ENCODE measurements at regions not wholly inside any gene's neighbourhood (a gene's known extent, or its start where the extent isn't known, plus 50 kb on each side); places are given as distances from the start of the nearest gene placed in this dataset.
"Not testable (repeated sequence)": the region's sequence is repeated elsewhere in the genome, so short reads cannot be mapped to it uniquely, and the experiment has no call there.

DNA sequence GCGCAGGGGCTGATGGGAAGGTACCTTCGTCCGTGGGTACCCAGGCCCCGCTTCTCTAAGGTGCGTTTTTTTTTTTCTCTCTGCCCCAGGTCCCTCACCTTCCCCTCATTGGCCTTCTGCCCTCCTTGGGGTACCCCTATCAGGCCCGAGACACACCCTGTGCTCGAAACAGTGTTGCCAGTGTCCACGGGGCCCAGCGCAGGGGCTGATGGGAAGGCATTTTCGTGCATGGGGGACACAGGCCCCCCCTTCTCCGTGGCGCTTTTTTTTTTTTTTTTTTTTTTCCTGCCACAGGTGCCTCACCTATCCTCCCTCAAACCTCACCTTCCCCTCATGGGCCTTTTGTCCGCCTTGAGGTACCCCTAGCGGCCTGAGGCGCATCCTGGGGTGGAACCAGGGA is 191.6 kb downstream of the POTEG start:
- H3K4me3 ChIP-seq (ENCODE audit: low read length), result not testable (repeated sequence)

DNA sequence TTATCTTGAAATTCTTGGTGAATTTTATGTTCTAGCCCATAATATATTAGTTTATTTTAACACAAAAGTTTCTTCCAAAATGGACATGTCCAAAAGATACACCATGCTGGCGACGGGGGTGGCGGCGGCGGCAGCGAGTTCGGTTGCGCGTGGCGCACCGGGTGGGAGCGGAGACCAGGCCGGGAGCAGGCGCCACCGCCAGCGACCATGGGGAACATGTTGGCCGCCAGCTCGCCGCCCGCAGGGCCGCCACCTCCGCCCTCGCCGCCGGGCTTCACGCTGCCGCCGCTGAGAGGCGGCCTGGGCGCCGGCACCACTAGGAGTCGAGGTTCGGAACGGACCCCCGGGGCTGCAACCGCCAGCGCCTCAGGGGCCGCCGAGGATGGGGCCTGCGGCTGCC is 167.2 kb downstream of the POTEG start:
- H3K4me3 ChIP-seq (ENCODE audit: low read length), result not testable (repeated sequence)

DNA sequence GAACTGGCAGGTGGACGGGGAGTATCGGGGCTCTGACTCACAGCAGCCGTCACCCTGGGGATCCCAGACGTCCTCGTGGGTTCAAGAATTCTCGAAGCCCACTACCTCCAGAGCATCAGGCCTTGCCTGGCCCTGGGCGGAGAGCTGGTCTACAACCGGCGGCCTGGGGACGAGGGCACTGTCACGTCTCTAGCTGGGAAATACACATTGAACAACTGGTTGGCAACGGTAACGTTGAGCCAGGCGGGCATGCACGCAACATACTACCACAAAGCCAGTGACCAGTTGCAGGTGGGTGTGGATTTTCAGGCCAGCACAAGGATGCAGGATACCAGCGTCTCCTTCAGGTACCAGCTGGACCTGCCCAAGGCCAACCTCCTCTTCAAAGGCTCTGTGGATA is 166.5 kb downstream of the POTEG start:
- H3K4me3 ChIP-seq (ENCODE audit: low read length), result not testable (repeated sequence)

DNA sequence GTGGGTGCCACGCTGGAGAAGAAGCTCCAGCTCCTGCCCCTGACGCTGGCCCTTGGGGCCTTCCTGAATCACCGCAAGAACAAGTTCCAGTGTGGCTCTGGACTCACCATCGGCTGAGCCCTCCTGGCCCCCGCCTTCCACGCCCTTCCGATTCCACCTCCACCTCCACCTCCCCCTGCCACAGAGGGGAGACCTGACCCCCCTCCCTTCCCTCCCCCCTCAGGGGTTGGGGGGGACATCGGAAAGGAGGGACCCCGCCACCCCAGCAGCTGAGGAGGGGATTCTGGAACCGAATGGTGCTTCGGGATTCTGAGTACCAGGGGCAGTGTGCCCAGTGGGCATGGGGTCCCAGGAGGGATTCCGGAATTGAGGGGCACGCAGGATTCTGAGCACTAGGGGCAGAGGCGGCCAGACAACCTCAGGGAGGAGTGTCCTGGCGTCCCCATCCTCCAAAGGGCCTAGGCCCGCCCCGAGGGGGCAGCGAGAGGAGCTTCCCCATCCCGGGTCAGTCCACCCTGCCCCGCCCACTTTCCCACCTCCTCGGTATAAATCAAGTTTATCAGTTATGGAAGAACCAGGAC is 166.0 kb downstream of the POTEG start:
- H3K4me3 ChIP-seq (ENCODE audit: low read length), result not testable (repeated sequence)

DNA sequence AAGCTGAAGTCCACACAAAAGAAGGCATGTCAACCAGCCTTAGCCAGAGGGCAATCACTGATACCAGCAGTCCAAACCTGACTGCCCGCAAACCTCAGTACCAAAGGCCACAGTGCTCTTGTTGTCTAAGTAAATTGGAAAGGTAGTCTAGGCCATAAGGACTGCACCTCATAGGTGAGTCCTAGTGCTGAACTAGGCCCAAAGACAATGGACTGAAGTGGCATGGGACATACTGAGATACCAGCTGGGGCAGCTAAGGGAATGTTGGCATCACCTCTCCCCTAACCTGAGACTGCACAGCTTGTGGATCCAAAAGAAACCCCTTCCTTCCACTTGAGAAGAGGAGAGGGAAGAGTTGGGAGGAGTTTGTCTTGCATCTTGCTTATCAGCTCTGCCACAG is 161.9 kb downstream of the POTEG start:
- H3K4me3 ChIP-seq (ENCODE audit: low read length), result not testable (repeated sequence)

DNA sequence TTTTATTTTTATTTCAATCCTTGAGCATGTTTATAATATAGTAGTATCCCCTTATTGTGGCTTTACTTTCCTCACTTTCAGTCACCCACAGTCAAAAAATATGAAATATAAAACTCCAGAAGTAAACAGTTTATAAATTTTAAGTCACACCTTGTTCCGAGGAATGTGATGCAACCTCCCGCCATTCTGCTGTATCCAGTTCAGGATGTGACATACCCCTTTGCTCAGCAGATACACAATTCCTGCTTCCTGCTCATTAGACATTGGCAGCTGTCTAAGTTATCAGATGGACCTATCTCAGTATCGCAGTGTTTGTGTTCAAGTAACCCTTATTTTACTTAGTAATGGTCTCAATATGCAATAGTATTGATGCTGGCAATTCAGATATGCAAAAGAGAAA is 144.5 kb downstream of the POTEG start:
- H3K4me3 ChIP-seq (ENCODE audit: low read length), result not testable (repeated sequence)

DNA sequence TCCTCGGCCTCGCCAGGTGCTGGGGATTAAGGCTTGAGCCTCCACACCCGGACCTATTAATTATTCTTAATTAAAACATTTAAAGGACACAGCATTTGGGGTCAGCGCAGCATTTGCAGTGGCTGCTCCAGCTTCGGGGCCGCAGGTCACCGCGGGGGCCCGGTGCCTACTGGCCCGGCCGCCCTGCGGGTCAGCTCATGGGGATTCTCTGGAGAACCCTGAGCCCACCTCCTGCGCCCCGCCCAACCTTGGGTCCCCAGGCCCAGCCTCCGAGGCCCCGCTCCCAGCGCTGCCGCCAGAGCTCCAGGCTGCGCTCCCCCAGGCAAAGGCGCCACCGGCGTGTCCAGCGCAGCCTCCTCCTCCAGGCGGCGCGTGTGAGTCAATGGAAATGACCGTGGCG is 133.9 kb downstream of the POTEG start:
- H3K4me3 ChIP-seq (ENCODE audit: low read length), result not testable (repeated sequence)

DNA sequence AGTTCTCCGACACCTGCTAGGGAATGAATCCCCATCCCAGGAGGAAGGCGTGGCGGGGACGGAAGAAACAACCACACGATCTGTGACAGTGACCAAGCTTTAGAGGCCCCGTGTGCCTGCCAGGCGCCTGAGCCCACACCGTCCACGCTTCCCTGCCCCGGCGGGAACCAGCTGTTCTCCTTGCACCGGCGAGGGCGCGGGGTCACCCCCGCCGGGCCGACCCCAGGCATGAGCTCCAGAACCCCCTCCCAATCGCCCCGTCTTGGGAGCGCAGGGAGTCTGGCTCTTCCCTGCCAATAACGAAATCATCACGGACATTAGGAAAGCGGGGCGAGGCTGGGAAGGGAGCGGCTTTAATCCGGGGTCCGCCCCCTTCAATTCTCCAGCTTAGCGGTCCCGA is 133.3 kb downstream of the POTEG start:
- not testable (repeated sequence) for H3K4me3 ChIP-seq (ENCODE audit: low read length)

DNA sequence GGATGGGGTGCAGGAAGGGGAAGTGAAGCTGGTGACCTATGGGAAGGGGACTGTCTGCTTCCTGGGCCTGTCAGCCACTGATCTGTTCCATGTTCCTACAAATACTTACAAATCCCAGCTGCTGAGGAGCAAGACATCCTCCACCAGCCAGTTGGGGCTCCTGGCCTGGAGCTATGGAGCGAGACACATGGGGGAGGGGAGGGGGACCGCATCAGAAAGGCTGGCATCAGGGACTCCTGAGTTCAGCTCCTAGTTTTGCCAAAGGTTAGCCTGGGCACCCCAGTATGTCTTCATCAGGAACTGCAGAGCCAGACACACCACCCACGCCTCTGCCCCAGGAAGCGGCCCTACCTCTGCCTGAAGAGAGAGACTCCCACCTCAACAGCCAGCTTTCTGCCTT is 130.3 kb downstream of the POTEG start:
- not testable (repeated sequence) for H3K4me3 ChIP-seq (ENCODE audit: low read length)

DNA sequence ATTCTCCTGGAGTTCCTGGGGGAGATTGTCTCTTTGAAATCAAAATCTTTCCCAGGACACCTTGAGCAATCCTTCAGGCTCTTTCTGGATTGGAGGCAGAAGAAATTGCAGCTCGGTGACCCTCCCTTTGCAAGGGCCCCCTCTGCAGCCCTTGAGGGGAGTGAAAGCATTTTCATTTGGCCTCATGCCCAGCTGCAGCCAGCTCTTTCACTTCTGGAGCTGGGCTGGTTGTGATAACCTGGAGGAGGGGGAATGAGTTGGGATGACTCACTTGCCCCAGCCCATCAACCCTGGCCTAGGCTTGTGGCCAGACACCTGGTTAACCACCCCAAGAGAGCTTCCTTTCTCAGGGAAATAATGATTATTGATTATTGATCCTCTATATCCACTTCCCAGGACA is 129.7 kb downstream of the POTEG start:
- H3K4me3 ChIP-seq (ENCODE audit: low read length), result not testable (repeated sequence)

DNA sequence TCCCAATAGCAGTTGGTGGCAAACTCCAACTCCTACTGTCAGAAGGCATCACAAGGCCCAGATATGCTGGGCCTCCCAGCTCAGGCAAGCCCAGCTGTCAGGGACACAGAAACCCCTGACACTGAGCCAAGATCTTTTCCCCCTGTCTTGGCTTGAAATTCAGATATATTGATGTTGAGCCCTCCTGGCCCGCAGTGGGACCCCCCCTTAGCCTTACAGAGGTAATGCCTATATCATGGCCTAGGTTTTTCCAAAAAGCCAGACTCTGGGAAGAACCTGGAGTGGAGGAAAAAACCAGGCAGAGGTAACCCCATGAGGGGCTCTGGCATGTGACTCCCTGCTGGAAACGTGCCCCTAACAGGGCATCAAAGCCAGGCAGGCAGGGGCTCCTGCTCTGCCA is 129.2 kb downstream of the POTEG start:
- H3K4me3 ChIP-seq (ENCODE audit: low read length), result not testable (repeated sequence)

DNA sequence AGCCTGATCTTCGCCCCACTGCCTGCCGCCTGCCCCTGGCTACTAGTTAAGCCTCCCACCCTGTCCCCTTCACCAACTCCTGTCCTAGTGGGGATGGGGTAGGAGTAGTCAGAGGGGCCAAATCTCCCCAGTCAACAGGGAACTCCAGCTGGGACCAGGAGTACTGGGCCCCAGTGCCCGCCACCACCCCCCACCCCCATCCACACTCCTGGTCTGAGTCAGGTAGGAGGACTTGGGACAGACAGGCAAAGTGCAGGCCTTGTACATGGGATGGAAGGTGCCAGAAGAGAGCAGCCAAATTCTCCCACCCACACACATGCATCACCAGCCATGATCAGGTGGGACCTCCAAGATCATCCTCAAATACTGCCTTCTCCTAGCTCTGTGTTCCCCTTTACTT is 128.4 kb downstream of the POTEG start:
- not testable (repeated sequence) for H3K4me3 ChIP-seq (ENCODE audit: low read length)

DNA sequence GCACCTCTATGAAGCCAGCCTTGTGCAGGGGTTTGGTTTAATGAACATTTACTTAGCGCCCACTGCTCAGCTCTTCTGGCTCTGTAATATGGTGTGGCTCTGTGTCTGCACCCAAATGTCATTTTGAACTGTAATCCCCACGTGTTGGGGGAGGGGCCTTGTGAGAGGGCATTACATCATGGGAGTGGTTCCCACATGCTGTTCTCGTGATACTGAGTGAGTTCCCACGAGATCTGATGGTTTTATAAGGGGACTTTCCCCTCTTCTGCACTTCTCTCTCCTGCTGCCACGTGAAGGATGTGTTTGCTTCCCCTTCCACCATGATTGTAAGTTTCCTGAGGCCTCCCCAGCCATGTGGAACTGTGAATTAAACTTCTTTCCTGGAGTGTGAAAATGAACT is 127.7 kb downstream of the POTEG start:
- not testable (repeated sequence) for H3K4me3 ChIP-seq (ENCODE audit: low read length)

DNA sequence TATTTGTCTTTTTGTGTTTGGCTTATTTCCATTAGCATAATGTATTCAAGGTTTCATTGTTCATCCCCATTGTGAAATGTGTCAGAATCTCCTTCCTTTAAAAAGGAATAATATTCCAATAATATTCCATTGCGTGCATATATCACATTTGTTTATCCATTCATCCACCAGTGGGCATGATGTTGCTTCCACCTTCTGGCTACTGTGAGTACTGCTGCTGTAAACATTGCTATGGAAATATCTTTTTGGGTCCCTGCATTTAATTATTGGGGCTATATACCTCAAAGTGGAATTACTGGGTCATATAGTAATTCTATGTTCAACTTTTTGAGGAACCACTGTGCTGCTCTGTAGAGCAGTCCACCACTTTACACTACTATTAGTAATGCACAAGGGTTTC is 123.1 kb downstream of the POTEG start:
- H3K4me3 ChIP-seq (ENCODE audit: low read length), result not testable (repeated sequence)

DNA sequence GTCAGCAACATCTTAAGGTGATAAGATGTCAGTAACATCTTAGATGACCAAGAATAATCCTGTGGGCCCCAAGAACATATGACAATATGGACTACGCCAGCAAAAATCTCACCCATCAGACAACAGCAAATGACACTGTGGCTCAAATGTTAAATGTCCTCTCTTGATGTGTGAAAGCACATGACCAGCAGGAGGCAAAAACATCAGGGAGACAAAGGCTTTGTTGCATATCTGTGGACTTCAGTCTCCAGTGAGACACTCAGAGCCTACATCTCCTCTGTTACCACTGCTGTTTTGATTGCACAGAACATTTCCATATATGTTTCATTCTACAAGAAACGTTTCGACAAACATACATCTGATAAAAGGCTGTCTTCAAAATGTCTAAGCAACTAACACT is 103.5 kb downstream of the POTEG start:
- not testable (repeated sequence) for H3K4me3 ChIP-seq (ENCODE audit: low read length)

DNA sequence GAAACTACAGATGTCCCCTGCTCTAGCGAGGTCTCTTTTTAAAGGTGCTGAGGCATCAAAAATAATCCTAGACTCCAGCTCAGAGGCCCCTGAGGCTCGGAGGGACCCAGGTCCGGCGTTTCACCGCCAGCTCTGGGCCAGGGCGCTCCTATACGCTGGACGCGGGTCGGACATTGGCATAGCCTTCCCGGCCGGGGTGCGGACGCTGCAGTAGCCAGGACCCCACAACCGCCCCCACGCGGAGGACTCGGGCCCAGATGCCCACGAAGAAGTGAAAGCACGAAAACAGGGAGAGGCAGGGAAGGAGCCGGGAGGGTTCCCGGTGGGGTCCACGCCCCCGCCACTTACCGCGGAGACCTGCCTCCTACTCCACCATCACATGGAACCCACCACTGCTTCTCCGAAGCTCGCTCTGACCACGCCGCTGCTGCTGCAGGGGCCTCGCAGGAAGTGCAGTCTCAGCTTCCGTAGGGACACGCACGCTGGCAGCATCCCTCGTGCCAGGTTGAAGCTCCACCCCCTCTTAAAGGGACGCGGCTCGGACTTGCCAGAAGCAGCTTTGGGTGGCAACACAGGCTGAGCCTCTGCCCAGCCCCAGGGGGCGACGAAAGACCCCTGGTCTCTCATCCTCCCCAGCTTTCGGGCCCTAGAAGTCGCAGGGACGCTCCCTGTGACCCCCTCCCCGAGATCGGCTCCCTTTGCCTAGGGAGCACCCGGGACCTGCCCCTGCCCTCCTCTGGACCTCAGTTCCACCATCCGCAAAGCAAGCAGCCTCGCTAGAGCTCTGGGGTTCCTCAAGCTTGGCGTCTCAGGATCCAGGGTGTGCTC is 96.7 kb downstream of the POTEG start:
- H3K4me3 ChIP-seq (ENCODE audit: low read length), result not testable (repeated sequence)

DNA sequence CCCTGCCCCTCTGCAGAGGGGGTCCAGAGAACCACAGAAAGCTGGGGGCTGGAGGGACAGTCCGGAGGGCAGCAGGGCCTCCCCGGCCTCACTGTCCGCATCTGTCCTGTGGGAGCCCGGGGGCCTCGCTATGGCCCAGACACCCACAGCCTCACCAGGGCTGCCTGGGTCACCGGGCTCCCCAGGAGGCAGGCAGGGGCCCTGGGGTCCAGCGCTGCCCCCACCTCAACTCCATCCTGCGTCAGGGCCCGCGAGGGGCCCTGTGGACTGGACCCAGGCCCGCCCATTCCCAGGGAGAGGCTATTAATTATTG is 96.1 kb downstream of the POTEG start:
- not testable (repeated sequence) for H3K4me3 ChIP-seq (ENCODE audit: low read length)

DNA sequence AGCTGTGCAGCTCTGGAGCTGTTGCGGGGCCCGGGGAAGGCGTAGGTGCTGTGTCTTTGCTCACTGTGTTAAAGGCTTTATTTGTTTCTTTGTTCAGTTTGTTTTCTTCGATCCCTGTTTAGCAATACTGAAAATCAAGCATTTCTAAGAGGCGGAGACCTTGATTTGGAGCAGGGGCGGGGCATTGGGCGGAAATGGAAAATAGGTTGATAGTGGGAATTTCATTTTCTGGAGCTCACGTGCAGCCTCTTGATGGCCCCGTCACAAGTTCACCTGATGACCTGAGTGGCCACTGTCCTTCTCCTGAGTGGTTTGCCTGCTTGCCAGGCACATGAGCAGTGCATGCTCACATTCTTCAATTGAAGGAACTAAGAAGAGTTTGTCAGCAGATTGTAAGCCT is 93.2 kb downstream of the POTEG start:
- H3K4me3 ChIP-seq (ENCODE audit: low read length), result not testable (repeated sequence)

DNA sequence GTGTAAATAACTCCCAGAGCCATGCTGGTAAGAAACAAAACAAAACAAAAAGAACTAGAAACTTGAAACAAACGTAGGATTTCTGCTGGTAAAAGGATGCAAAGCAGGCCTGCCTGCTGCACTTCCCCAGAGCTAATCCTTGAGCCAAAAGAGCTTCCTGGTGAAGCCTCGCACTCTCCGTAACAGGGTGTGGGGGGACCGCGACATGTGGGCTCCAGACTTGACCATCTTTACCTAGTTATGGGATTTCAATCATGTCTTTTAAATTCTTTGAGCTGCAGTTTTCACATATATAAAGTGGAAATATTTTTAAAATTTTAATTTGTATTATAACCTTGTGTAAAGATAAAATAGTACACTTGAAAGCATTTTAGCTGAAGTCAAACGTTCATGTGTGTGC is 92.5 kb downstream of the POTEG start:
- not testable (repeated sequence) for H3K4me3 ChIP-seq (ENCODE audit: low read length)

DNA sequence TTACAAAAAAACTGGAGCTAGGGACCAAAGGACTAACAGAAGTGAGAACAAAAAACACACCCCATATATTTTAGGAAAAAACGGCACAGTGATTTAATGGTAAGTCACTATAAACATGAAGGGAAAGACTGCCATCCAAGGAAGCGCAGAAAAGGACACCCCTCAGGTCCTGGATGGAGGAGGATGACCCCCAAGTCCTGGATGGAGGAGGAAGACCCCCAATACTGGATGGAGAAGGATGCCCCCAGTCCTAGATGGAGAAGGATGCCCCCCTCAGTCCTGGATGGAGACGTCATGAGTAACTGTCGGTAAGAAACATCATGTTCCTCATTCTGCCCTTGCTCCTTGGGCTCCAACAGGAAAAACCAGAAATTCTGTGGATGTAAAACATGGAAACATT is 89.9 kb downstream of the POTEG start:
- not testable (repeated sequence) for H3K4me3 ChIP-seq (ENCODE audit: low read length)

DNA sequence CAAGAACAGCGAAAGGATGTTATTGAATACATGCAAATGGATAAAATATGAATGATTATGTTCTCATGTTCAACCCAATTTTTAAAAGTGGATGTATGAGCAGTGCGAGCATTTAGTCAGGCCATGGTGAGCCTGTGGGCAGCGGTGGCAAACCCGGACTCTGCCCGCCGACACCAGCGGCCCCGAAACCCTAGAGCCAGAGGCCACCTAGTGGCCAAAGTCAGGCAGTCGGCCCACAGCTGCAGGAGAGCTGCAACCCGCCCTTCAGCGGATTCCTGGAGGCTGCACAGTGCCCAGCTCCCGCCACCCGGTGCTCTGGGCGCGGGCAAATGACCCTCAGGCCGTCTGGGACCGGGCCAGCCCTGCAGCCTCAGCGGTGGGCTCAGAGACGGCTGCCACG is 89.5 kb downstream of the POTEG start:
- H3K4me3 ChIP-seq (ENCODE audit: low read length), result not testable (repeated sequence)

DNA sequence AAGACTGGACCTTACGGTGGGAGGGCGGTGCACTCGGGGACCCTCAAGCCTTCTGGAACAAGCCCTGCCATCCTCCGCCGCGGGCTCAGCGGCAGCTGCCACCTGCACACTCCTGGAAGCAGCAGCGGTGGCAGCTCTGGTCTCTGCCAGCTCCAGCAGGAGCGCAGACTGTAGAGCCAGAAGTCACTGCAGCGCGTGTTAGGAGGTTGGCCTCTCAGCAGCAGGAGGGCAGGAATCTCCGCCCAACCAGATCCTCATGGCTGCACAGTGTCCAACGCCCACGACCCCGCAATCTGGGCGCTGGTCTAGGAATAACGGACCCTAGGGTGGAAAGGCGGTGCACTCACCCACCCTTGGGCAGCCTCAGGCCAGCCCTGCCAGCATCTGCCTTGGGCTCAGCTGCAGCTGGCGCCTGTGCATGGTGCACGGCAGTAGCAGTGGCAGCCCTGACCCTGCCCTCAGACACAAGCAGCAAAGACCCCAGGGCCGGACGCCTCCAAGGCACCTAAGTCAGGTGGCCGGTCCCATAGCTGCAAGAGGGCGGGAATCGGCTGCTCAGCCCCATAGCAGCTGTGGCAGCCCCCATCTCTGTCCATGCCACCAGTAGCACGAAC is 88.7 kb downstream of the POTEG start:
- not testable (repeated sequence) for H3K4me3 ChIP-seq (ENCODE audit: low read length)

DNA sequence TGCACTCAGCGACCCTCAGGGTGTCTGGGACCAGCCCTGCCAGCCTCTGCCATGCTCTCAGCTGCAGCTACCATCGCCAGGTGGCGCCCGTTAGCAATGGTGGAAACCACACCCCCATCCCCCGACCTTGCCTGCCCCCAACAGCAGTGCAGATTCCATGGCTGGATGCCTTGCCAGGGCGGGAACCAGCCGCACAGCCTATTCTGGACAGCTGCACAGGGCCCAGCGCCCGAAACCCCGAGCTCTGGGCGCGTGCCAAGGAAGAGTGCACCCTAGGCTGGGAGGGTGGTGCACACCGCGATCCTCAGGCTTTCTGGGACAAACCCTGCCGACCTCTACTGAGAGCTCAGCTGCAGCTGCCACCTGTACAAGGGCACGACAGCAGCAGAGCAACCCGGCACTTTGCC is 88.1 kb downstream of the POTEG start:
- H3K4me3 ChIP-seq (ENCODE audit: low read length), result peak overlapping the region; percentile 69; the same call in 1 of the 2 replicates
